ENCODE measurements at regions not wholly inside any gene's neighbourhood (a gene's known extent, or its start where the extent isn't known, plus 50 kb on each side); places are given as distances from the start of the nearest gene placed in this dataset.

DNA sequence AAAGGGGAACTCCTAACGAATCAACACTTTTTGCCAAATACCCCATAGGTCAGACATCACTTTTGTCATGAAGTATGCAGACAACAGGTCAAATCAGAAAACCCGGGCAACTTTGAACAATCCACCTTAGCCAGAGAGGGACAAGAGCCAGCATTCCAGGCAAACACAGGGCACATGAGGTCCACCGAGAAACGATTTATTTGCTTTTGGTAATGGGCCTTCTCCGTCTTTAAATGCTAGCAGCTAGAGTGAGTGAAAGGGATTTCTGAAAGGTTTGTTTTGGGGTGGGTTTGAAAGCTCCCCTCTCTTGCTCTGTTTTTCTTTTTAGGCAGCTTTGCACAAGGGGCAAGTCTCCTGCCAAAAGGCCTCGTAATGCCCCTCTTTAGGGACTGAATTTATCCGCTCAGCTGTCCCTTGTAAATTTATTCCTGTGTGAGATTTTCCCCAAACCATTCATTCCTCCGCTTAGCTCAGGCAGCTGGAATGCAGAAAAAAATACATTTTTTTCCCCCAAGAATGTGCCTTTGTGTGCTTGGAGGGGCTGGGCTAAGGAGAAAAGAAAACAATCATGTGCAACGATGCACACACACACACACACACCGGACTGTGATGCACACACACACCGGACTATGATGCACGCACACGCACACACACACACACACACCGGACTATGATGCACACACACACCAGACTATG lies 196.9 kb downstream of the SNX19 start:
- no peak overlapping the region for H3K4me3 ChIP-seq (ENCODE audit: low read depth, low read length)
- DNase-seq (ENCODE audit: low read depth) = no peak
- TF ChIP-seq, protein P1, sequence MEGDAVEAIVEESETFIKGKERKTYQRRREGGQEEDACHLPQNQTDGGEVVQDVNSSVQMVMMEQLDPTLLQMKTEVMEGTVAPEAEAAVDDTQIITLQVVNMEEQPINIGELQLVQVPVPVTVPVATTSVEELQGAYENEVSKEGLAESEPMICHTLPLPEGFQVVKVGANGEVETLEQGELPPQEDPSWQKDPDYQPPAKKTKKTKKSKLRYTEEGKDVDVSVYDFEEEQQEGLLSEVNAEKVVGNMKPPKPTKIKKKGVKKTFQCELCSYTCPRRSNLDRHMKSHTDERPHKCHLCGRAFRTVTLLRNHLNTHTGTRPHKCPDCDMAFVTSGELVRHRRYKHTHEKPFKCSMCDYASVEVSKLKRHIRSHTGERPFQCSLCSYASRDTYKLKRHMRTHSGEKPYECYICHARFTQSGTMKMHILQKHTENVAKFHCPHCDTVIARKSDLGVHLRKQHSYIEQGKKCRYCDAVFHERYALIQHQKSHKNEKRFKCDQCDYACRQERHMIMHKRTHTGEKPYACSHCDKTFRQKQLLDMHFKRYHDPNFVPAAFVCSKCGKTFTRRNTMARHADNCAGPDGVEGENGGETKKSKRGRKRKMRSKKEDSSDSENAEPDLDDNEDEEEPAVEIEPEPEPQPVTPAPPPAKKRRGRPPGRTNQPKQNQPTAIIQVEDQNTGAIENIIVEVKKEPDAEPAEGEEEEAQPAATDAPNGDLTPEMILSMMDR (IDR thresholded peaks at IDR 0.05; ENCODE audit: insufficient read depth, low read depth, low read length) = no peak

DNA sequence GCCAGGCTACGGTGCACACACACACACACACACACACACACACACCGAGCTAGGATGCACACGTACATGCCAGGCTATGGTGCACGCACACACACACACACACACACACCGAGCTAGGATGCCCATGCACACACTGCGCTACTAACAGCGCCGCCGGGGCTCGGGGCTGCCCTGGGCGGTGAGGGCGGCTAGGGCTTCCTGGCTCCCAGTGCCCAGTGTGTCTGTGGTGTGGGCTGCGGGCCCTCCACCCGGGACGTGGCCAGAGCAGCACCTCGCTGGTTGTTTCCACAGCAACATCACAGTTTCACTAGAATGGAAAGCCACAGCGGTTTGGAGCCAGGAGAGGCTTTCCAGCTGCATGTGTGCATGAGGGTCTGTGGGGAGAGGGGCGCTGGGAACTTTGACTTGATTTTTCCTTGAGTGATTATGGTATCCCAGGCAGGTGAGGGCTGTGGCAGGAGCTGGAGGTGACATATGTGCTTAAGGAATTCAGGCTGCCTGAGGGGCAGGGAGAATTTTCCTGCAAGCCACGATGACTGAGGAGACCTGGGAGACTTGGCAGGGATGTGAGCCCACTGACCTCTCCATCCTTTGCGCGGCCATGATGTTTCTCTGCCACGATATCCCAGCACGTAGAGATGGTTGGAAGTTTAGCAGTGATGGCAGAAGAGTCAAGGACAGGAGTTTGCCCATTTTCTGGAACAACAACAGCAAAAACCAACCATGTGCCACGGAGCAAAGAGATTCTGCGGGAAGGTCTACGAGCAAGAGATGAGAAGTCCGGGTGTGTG lies 195.9 kb downstream of the SNX19 start:
- TF ChIP-seq, protein P1 (IDR thresholded peaks at IDR 0.05; ENCODE audit: insufficient read depth, low read depth, low read length) = no peak
- no peak overlapping the region for H3K4me3 ChIP-seq (ENCODE audit: low read depth, low read length)
- no peak for DNase-seq (ENCODE audit: low read depth)

DNA sequence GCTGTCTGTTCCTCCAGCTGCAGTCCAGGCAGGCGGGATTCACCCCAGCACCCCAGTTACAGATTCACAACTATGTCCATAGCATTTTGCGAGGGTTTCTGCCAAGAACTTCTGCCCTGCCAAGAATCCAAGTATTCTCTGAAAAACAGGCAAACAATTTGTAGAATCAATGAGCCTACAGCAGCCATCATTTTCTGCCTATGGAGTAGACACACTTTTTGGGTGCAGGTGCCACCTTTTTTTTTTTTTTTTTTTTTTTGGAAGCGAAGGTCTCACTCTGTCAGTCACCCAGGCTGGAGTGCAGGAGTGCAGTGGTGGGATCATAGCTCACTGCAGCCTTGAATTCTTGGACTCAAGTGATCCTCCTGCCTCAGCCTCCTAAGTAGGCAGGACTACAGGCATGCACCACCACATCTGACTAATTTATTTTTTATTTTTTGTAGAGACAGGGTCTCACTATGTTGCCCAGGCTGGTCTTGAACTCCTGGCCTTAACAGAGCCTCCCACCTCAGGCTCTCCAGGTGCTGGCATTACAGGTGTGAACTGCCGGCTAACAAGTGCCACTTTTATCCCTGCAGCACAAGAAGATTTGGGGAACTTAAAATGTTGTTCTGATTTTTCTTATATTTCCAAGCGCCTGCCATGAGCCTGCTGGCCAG lies 195.1 kb downstream of the SNX19 start:
- TF ChIP-seq, protein P1 (IDR thresholded peaks at IDR 0.05; ENCODE audit: insufficient read depth, low read depth, low read length) = no peak

DNA sequence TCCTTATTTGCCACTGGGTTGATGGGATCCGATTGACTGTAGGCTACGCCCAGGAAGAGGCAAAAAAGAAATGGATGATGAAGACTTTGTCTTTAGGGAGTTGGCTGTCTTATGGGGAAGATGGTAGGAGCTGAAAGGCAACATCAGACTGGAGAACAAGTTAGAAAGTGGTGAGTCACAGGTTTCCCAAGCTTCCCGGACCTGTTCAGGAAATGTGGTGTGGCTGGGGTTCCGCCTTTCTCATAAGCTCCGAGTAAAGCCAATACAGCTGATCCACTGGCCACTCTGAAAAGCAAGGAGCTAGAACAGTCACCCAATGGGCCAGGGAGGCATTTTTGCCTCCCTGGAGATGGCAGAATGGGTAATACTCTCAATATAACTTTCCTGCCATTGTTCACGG lies 194.5 kb downstream of the SNX19 start:
- TF ChIP-seq, protein P1 (IDR thresholded peaks at IDR 0.05; ENCODE audit: insufficient read depth, low read depth, low read length) = no peak
- no peak overlapping the region for H3K4me3 ChIP-seq (ENCODE audit: low read depth, low read length)
- peak; percentile 28 for DNase-seq (ENCODE audit: low read depth)

More for the DNA sequence above, 195.1 kb downstream of the SNX19 start:
- H3K4me3 ChIP-seq (ENCODE audit: low read depth, low read length) = no peak overlapping the region
- no peak for DNase-seq (ENCODE audit: low read depth)

DNA sequence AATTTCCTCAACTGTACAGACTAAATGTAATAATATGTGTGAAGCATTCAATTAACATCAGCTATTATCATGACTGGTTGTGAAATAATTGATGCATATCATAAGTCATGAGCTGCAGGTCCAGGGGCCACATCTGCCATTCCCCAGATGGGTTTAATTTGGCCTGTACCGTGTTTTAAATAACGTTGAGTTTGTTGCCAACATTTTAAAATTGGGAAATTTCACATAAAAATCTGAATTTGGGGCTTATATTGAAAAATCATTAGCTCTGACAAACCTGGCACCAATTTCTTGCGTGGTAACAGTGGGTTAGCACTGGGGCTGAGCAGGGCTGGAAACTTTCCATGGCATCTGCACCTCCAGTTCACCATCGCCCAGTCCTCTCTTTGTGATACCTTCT lies 193.9 kb downstream of the SNX19 start:
- no peak for DNase-seq (ENCODE audit: low read depth)
- TF ChIP-seq, protein P1 (IDR thresholded peaks at IDR 0.05; ENCODE audit: insufficient read depth, low read depth, low read length) = no peak
- no peak overlapping the region for H3K4me3 ChIP-seq (ENCODE audit: low read depth, low read length)

DNA sequence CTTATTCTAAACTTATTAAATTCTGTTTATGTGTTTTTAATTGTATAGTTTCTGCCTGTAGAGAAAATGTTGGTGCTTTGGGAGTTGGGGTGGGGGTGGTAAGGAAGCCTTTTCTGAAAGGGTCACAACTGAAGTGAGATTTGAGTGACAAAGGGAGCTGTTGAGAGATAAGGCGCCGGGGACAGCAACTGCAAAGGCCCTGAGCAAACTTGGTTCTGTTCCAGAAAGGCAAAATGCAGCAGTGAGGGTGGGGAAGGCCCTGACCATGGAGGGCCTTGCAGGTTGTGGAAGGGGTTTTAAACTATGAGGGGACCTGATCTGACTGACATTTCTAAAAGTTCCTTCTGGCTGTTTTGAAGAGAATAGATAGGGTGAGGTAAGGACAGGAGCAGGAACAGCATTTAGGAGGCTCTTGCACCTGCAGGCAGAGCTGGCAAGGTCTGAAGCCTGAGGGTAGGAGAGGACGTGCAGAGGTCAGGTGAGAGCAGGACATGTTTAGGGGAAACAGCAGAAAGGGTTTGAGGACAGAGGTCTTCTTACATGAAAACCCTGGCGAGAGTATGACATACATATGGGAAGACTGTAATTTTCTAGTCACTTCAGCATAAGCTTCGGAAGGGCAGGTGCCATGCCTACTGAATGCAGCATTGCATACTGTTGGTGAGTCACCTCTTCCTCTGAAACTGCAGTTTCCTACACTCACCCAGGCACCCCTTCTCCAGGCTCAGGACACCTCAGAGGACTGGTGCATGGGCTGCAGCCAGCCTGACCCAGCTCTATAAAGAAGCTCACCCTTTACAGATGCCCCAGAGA lies 190.7 kb downstream of the SNX19 start:
- no peak overlapping the region for H3K4me3 ChIP-seq (ENCODE audit: low read depth, low read length)
- no peak for DNase-seq (ENCODE audit: low read depth)
- TF ChIP-seq, protein P1 (IDR thresholded peaks at IDR 0.05; ENCODE audit: insufficient read depth, low read depth, low read length) = no peak
